Mesothelial cell of epicardium (in vitro differentiated cells): ENCODE measurements at regions not wholly inside any gene's neighbourhood (a gene's known extent, or its start where the extent isn't known, plus 50 kb on each side); places are given as distances from the start of the nearest gene placed in this dataset.

Experiments
- DNase-seq, 2 experiments: peaks; one replicate each; pipeline ENCODE4 v3.0.0; 2021; ENCODE audit warnings: low spot score in 2 of 2; ENCODE audit not compliant: unreplicated experiment in 2 of 2
- H3K27ac Mint-ChIP-seq: 2 replicates; pipeline ENCODE4 v1.8.0; 2021; ENCODE audit warnings: mixed read lengths
- H3K27me3 Mint-ChIP-seq: 2 replicates; pipeline ENCODE4 v1.8.0; 2021; ENCODE audit warnings: low read depth, mixed read lengths
- H3K36me3 Mint-ChIP-seq: 2 replicates; pipeline ENCODE4 v1.8.0; 2021; ENCODE audit warnings: mixed read lengths
- H3K4me1 Mint-ChIP-seq: 2 replicates; pipeline ENCODE4 v1.8.0; 2021; ENCODE audit warnings: mixed read lengths
- H3K4me3 Mint-ChIP-seq: 2 replicates; pipeline ENCODE4 v1.8.0; 2021; ENCODE audit warnings: mild to moderate bottlenecking, moderate library complexity, mixed read lengths
- H3K9me3 Mint-ChIP-seq: 2 replicates; pipeline ENCODE4 v1.8.0; 2021; ENCODE audit warnings: mixed read lengths
- TF ChIP-seq, protein P1 (sequence below): fragments of 200-600 bp; sonication (generic); IDR thresholded peaks from one replicate; pipeline ENCODE4 v1.5.0; 2021; ENCODE audit warnings: antibody characterized with exemption; ENCODE audit not compliant: unreplicated experiment

- TF ChIP-seq, protein P1, sequence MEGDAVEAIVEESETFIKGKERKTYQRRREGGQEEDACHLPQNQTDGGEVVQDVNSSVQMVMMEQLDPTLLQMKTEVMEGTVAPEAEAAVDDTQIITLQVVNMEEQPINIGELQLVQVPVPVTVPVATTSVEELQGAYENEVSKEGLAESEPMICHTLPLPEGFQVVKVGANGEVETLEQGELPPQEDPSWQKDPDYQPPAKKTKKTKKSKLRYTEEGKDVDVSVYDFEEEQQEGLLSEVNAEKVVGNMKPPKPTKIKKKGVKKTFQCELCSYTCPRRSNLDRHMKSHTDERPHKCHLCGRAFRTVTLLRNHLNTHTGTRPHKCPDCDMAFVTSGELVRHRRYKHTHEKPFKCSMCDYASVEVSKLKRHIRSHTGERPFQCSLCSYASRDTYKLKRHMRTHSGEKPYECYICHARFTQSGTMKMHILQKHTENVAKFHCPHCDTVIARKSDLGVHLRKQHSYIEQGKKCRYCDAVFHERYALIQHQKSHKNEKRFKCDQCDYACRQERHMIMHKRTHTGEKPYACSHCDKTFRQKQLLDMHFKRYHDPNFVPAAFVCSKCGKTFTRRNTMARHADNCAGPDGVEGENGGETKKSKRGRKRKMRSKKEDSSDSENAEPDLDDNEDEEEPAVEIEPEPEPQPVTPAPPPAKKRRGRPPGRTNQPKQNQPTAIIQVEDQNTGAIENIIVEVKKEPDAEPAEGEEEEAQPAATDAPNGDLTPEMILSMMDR, result no peak
- Mint-ChIP-seq H3K27ac (no peak overlapping the region), H3K27me3 (peaks cover 23% of the 10 kb centered on the region), H3K9me3 (peaks cover 7% of the 10 kb centered on the region), H3K4me3 (no peak overlapping the region), H3K4me1 (peaks cover 3% of the 10 kb centered on the region), H3K36me3 (no peaks in the 10 kb centered on the region)
- DNase-seq, result no peak
Measured at GRCh38 chr10:128337860-128338378, 211.7 kb upstream of the MKI67 start.

- TF ChIP-seq, protein P1, result no peak
- no peaks in the 10 kb centered on the region for H3K9me3 Mint-ChIP-seq
- no peak for DNase-seq
- no peak overlapping the region for H3K4me3 Mint-ChIP-seq
- no peak overlapping the region for H3K27ac Mint-ChIP-seq
- H3K36me3 Mint-ChIP-seq, result no peaks in the 10 kb centered on the region
- H3K4me1 Mint-ChIP-seq, result peaks cover 3% of the 10 kb centered on the region
- peaks cover 28% of the 10 kb centered on the region for H3K27me3 Mint-ChIP-seq
Measured at GRCh38 chr10:128338951-128339350, 212.7 kb upstream of the MKI67 start.

GRCh38 chr10:128339753-128340152, 213.5 kb upstream of the MKI67 start:
- Mint-ChIP-seq H3K9me3 (no peaks in the 10 kb centered on the region), H3K4me3 (no peak overlapping the region), H3K27ac (no peak overlapping the region), H3K27me3 (peaks cover 30% of the 10 kb centered on the region), H3K36me3 (no peaks in the 10 kb centered on the region), H3K4me1 (peaks cover 3% of the 10 kb centered on the region)
- no peak for DNase-seq
- TF ChIP-seq, protein P1, result no peak

GRCh38 chr10:128345353-128345752, 219.1 kb upstream of the MKI67 start:
- H3K27ac Mint-ChIP-seq, result no peak overlapping the region
- H3K9me3 Mint-ChIP-seq, result no peaks in the 10 kb centered on the region
- H3K36me3 Mint-ChIP-seq, result no peaks in the 10 kb centered on the region
- H3K4me3 Mint-ChIP-seq, result no peak overlapping the region
- peaks cover 49% of the 10 kb centered on the region for H3K27me3 Mint-ChIP-seq
- no peak for DNase-seq
- TF ChIP-seq, protein P1, result no peak
- no peaks in the 10 kb centered on the region for H3K4me1 Mint-ChIP-seq

DNA sequence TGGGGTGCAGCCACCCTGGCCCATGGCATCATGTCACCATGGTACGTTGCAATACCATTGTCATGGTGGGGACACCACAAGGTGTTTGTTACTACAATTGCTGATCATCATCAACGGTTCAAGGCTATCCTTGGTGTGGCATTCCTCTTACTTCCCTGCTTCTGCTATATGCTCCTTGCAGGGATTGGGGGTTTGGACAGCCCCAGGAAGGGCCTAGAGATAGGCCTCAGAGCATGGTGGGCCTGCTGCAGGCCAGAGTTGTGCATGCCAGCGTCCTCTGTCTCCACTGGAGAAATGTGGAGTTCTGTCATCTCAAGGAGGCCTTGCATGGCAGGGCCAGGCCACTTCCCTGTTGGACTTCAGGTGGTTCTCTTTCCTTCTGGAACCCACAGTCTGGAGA, 234.6 kb upstream of the MKI67 start:
- H3K36me3 Mint-ChIP-seq, result no peaks in the 10 kb centered on the region
- peaks cover 10% of the 10 kb centered on the region for H3K9me3 Mint-ChIP-seq
- H3K4me1 Mint-ChIP-seq, result peaks cover 2% of the 10 kb centered on the region
- TF ChIP-seq, protein P1, result no peak
- no peak overlapping the region for H3K4me3 Mint-ChIP-seq
- H3K27me3 Mint-ChIP-seq, result peaks cover 26% of the 10 kb centered on the region
- no peak overlapping the region for H3K27ac Mint-ChIP-seq
- no peak for DNase-seq

- no peak overlapping the region for H3K27ac Mint-ChIP-seq
- no peak for DNase-seq
- H3K36me3 Mint-ChIP-seq, result no peaks in the 10 kb centered on the region
- TF ChIP-seq, protein P1, result no peak
- no peak overlapping the region for H3K4me3 Mint-ChIP-seq
- peaks cover 10% of the 10 kb centered on the region for H3K9me3 Mint-ChIP-seq
- peaks cover 3% of the 10 kb centered on the region for H3K4me1 Mint-ChIP-seq
- H3K27me3 Mint-ChIP-seq, result peaks cover 29% of the 10 kb centered on the region
Measured at GRCh38 chr10:128361487-128361886, 235.3 kb upstream of the MKI67 start.
